GM10266 (cell line): ENCODE measurements at regions not wholly inside any gene's neighbourhood (a gene's known extent, or its start where the extent isn't known, plus 50 kb on each side); places are given as distances from the start of the nearest gene placed in this dataset.
"Not testable (repeated sequence)": the region's sequence is repeated elsewhere in the genome, so short reads cannot be mapped to it uniquely, and the experiment has no call there.

Experiments used
- DNase-seq: peaks from one replicate; pipeline ENCODE4 v3.0.0; 2012; ENCODE audit errors: extremely low spot score
- CTCF ChIP-seq: IDR thresholded peaks from 2 replicates; pipeline ENCODE4 v1.5.1; 2012; ENCODE audit warnings: mild to moderate bottlenecking, low read depth; ENCODE audit not compliant: control insufficient read depth, insufficient read depth; ENCODE audit errors: missing control alignments

- no peak for TF ChIP-seq CTCF
- no peak for DNase-seq
These were observed 925.5 kb upstream of the AMELY start for GRCh38 chrY:7837046-7837445.

GRCh38 chrY:7836366-7836765, 924.8 kb upstream of the AMELY start:
- no peak for TF ChIP-seq CTCF
- DNase-seq, result no peak

- TF ChIP-seq CTCF, result no peak
- DNase-seq, result no peak
These were observed 923.9 kb upstream of the AMELY start for GRCh38 chrY:7835416-7835815.

- TF ChIP-seq CTCF, result no peak
- no peak for DNase-seq
These were observed 922.7 kb upstream of the AMELY start for GRCh38 chrY:7834284-7834683.

- DNase-seq, result not testable (repeated sequence)
These were observed 919.3 kb upstream of the AMELY start for GRCh38 chrY:7830881-7831280.

- TF ChIP-seq CTCF, result no peak
- no peak for DNase-seq
These were observed 915.0 kb upstream of the AMELY start for GRCh38 chrY:7826533-7826932.

- DNase-seq, result no peak
- TF ChIP-seq CTCF, result no peak
These were observed 914.3 kb upstream of the AMELY start for GRCh38 chrY:7825874-7826273.

- no peak for DNase-seq
- TF ChIP-seq CTCF, result no peak
These were observed 909.9 kb upstream of the AMELY start for GRCh38 chrY:7821295-7822035.
